ENCODE measurements at regions not wholly inside any gene's neighbourhood (a gene's known extent, or its start where the extent isn't known, plus 50 kb on each side); places are given as distances from the start of the nearest gene placed in this dataset.

DNA sequence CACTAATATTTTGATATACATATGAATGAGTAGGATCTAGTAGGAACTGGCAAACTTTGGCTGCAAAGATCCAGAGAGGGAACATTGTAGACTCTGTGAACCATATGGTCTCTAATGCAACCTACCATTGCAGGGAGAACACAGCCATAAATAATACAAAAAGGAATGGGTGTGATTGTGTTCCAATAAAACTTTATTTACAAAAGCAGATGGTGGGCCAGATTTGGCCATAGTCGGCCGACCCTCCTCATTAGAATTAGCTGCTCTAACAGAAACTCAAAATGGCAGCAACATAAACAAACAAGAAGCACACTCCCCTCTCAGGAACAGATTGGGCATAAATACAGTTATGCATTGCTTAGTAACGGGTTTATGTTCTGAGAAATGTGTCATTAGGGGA is 198.1 kb upstream of the RBPJ start:
- Mint-ChIP-seq H3K27me3 (ENCODE audit: insufficient read depth, unreplicated experiment) (no peaks in the 10 kb centered on the region), H3K9me3 (ENCODE audit: unreplicated experiment) (peaks cover 9% of the 10 kb centered on the region), H3K4me3 (ENCODE audit: unreplicated experiment) (no peak overlapping the region), H3K36me3 (ENCODE audit: insufficient read depth, unreplicated experiment) (no peaks in the 10 kb centered on the region), H3K27ac (ENCODE audit: unreplicated experiment) (no peak overlapping the region), H3K4me1 (ENCODE audit: low read depth, unreplicated experiment) (no peaks in the 10 kb centered on the region)
- Histone ChIP-seq H3K4me3 (ENCODE audit: low read depth, low read length) (no peak overlapping the region), H3K9me3 (no peaks in the 10 kb centered on the region), H3K4me1 (peaks cover 3% of the 10 kb centered on the region; the same call in 1 of the 2 replicates), H3K27me3 (replicated peaks; ENCODE audit: control insufficient read depth, insufficient read depth, low read length) (no peaks in the 10 kb centered on the region), H3K36me3 (ENCODE audit: control insufficient read depth, insufficient read depth, low read length) (no peaks in the 10 kb centered on the region)
- CTCF ChIA-PET, result no interaction called here
- no TSS peak for BruUV-seq (replicated peaks)
- no peak for TF ChIP-seq CTCF (IDR thresholded peaks at IDR 0.05; ENCODE audit: insufficient read depth in 1 of 2, low read depth in 1 of 2, low read length in 1 of 2, severe bottlenecking in 1 of 2, unreplicated experiment in 1 of 2)
- POLR2A ChIA-PET, result no interaction called here
- DNase-seq, result no peak
- intact Hi-C loops (cut with micrococcal nuclease; ENCODE audit: unreplicated experiment), result no loop called here

- Mint-ChIP-seq H3K36me3 (ENCODE audit: insufficient read depth, unreplicated experiment) (no peaks in the 10 kb centered on the region), H3K9me3 (ENCODE audit: unreplicated experiment) (peaks cover 1% of the 10 kb centered on the region), H3K27ac (ENCODE audit: unreplicated experiment) (no peak overlapping the region), H3K4me1 (ENCODE audit: low read depth, unreplicated experiment) (no peaks in the 10 kb centered on the region), H3K4me3 (ENCODE audit: unreplicated experiment) (no peak overlapping the region), H3K27me3 (ENCODE audit: insufficient read depth, unreplicated experiment) (no peaks in the 10 kb centered on the region)
- Histone ChIP-seq H3K4me1 (peaks cover 3% of the 10 kb centered on the region; the same call in 1 of the 2 replicates), H3K27me3 (replicated peaks; ENCODE audit: control insufficient read depth, insufficient read depth, low read length) (no peaks in the 10 kb centered on the region), H3K36me3 (ENCODE audit: control insufficient read depth, insufficient read depth, low read length) (no peaks in the 10 kb centered on the region), H3K4me3 (ENCODE audit: low read depth, low read length) (no peak overlapping the region), H3K9me3 (no peaks in the 10 kb centered on the region)
- no peak for TF ChIP-seq CTCF (IDR thresholded peaks at IDR 0.05; ENCODE audit: insufficient read depth in 1 of 2, low read depth in 1 of 2, low read length in 1 of 2, severe bottlenecking in 1 of 2, unreplicated experiment in 1 of 2)
- CTCF ChIA-PET, result no interaction called here
- intact Hi-C loops (cut with micrococcal nuclease; ENCODE audit: unreplicated experiment), result no loop called here
- peak in 1 of 2 experiments; percentile 14 for DNase-seq
- POLR2A ChIA-PET, result no interaction called here
- no TSS peak for BruUV-seq (replicated peaks)
Measured at GRCh38 chr4:26124753-26125321, 196.0 kb upstream of the RBPJ start.

DNA sequence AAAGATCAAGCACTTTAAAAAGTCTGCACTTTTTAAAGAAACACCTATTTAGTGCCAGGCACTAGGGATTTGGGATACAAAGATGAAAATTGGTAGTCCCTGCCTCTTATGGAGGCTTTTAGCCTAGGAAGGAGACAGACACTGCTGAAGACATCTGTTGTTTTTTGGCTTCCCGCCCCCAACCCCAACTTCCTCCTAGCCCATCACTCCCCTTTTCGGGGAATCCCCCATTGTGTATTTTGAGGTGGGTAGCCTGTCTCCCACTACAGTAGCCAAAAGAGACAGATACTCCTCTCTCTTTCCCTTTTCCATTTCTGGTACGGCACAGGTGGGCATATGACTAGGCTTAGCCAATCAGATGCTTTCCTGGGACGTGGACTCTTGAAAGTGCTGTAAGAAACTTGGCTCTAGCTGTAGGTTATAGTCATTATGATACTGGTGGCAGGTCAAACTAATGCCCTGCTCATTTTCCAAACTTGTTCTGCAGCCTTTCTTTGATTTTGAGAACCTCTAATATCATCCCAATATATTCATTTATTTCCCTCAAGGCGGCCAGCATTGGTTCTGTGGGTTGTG is 194.6 kb upstream of the RBPJ start:
- H3K4me1 ChIP-seq, result no peaks in the 10 kb centered on the region; the same call in 1 of the 2 replicates
- H3K36me3 ChIP-seq (ENCODE audit: control insufficient read depth, insufficient read depth, low read length), result no peaks in the 10 kb centered on the region
- Mint-ChIP-seq H3K9me3 (ENCODE audit: unreplicated experiment) (no peaks in the 10 kb centered on the region), H3K36me3 (ENCODE audit: insufficient read depth, unreplicated experiment) (no peaks in the 10 kb centered on the region), H3K27ac (ENCODE audit: unreplicated experiment) (no peak overlapping the region), H3K4me1 (ENCODE audit: low read depth, unreplicated experiment) (no peaks in the 10 kb centered on the region), H3K27me3 (ENCODE audit: insufficient read depth, unreplicated experiment) (no peaks in the 10 kb centered on the region), H3K4me3 (ENCODE audit: unreplicated experiment) (no peak overlapping the region)
- no TSS peak for BruUV-seq (replicated peaks)
- no peak for TF ChIP-seq CTCF (IDR thresholded peaks at IDR 0.05; ENCODE audit: insufficient read depth in 1 of 2, low read depth in 1 of 2, low read length in 1 of 2, severe bottlenecking in 1 of 2, unreplicated experiment in 1 of 2)
- DNase-seq, result no peak
- H3K27me3 ChIP-seq (replicated peaks; ENCODE audit: control insufficient read depth, insufficient read depth, low read length), result no peaks in the 10 kb centered on the region
- ChIA-PET POLR2A (no interaction called here), CTCF (no interaction called here)
- intact Hi-C loops (cut with micrococcal nuclease; ENCODE audit: unreplicated experiment), result no loop called here
- H3K9me3 ChIP-seq, result no peaks in the 10 kb centered on the region
- H3K4me3 ChIP-seq (ENCODE audit: low read depth, low read length), result no peak overlapping the region
